ENCODE measurements at regions not wholly inside any gene's neighbourhood (a gene's known extent, or its start where the extent isn't known, plus 50 kb on each side); places are given as distances from the start of the nearest gene placed in this dataset.

GRCh38 chr12:4045786-4046494 is 172.7 kb upstream of the PARP11 start:
- in situ Hi-C loops (cut with HindIII; ENCODE audit: low pct_unique_long_range_greater_than_20kb, low sequenced_read_pairs): loop anchor here (25.0 kb wide), 1 partner anchor 159 kb away; no protein-coding TSS in a partner anchor
- no peak for DNase-seq (ENCODE audit: low read depth)

GRCh38 chr12:4044736-4045730 is 171.8 kb upstream of the PARP11 start:
- in situ Hi-C loops (cut with HindIII; ENCODE audit: low pct_unique_long_range_greater_than_20kb, low sequenced_read_pairs): loop anchor here (25.0 kb wide), 1 partner anchor 158 kb away; no protein-coding TSS in a partner anchor
- no peak for DNase-seq (ENCODE audit: low read depth)

GRCh38 chr12:4044101-4044500 is 170.9 kb upstream of the PARP11 start:
- in situ Hi-C loops (cut with HindIII; ENCODE audit: low pct_unique_long_range_greater_than_20kb, low sequenced_read_pairs): loop anchor here (25.0 kb wide), 1 partner anchor 157 kb away; no protein-coding TSS in a partner anchor
- no peak for DNase-seq (ENCODE audit: low read depth)

GRCh38 chr12:4041187-4041885 is 168.1 kb upstream of the PARP11 start:
- no peak for DNase-seq (ENCODE audit: low read depth)
- in situ Hi-C loops (cut with HindIII; ENCODE audit: low pct_unique_long_range_greater_than_20kb, low sequenced_read_pairs): loop anchor here (25.0 kb wide), 1 partner anchor 154 kb away; no protein-coding TSS in a partner anchor

GRCh38 chr12:4039931-4040330 is 166.7 kb upstream of the PARP11 start:
- DNase-seq (ENCODE audit: low read depth): no peak
- in situ Hi-C loops (cut with HindIII; ENCODE audit: low pct_unique_long_range_greater_than_20kb, low sequenced_read_pairs): loop anchor here (25.0 kb wide), 1 partner anchor 153 kb away; no protein-coding TSS in a partner anchor

GRCh38 chr12:4037747-4038312 is 164.6 kb upstream of the PARP11 start:
- in situ Hi-C loops (cut with HindIII; ENCODE audit: low pct_unique_long_range_greater_than_20kb, low sequenced_read_pairs): loop anchor here (25.0 kb wide), 1 partner anchor 151 kb away; no protein-coding TSS in a partner anchor
- DNase-seq (ENCODE audit: low read depth): peak; percentile 33

- DNase-seq (ENCODE audit: low read depth): no peak
- in situ Hi-C loops (cut with HindIII; ENCODE audit: low pct_unique_long_range_greater_than_20kb, low sequenced_read_pairs): loop anchor here (25.0 kb wide), 1 partner anchor 149 kb away; no protein-coding TSS in a partner anchor
These were observed 163.6 kb upstream of the PARP11 start for GRCh38 chr12:4036671-4037271.

GRCh38 chr12:4034921-4035320 is 161.7 kb upstream of the PARP11 start:
- in situ Hi-C loops (cut with HindIII; ENCODE audit: low pct_unique_long_range_greater_than_20kb, low sequenced_read_pairs): loop anchor here (25.0 kb wide), 1 partner anchor 148 kb away; no protein-coding TSS in a partner anchor
- DNase-seq (ENCODE audit: low read depth): no peak

- in situ Hi-C loops (cut with HindIII; ENCODE audit: low pct_unique_long_range_greater_than_20kb, low sequenced_read_pairs): loop anchor here (25.0 kb wide), 1 partner anchor 146 kb away; no protein-coding TSS in a partner anchor
- peak; percentile 61 for DNase-seq (ENCODE audit: low read depth)
These were observed 159.9 kb upstream of the PARP11 start for GRCh38 chr12:4032924-4033615.

- DNase-seq (ENCODE audit: low read depth): no peak
- in situ Hi-C loops (cut with HindIII; ENCODE audit: low pct_unique_long_range_greater_than_20kb, low sequenced_read_pairs): loop anchor here (25.0 kb wide), 1 partner anchor 144 kb away; no protein-coding TSS in a partner anchor
These were observed 158.6 kb upstream of the PARP11 start for GRCh38 chr12:4031703-4032291.

GRCh38 chr12:4030929-4031702 is 157.9 kb upstream of the PARP11 start:
- in situ Hi-C loops (cut with HindIII; ENCODE audit: low pct_unique_long_range_greater_than_20kb, low sequenced_read_pairs): loop anchor here (25.0 kb wide), 1 partner anchor 144 kb away; no protein-coding TSS in a partner anchor
- DNase-seq (ENCODE audit: low read depth): peak; percentile 97

- peak; percentile 30 for DNase-seq (ENCODE audit: low read depth)
These were observed 154.2 kb upstream of the PARP11 start for GRCh38 chr12:4027412-4027811.

GRCh38 chr12:4026517-4026916 is 153.3 kb upstream of the PARP11 start:
- in situ Hi-C loops (cut with HindIII; ENCODE audit: low pct_unique_long_range_greater_than_20kb, low sequenced_read_pairs): loop anchor here (25.0 kb wide), 1 partner anchor 139 kb away; no protein-coding TSS in a partner anchor
- no peak for DNase-seq (ENCODE audit: low read depth)

More at GRCh38 chr12:4027412-4027811, 154.2 kb upstream of the PARP11 start:
- in situ Hi-C loops (cut with HindIII; ENCODE audit: low pct_unique_long_range_greater_than_20kb, low sequenced_read_pairs): loop anchor here (25.0 kb wide), 1 partner anchor 140 kb away; no protein-coding TSS in a partner anchor

- in situ Hi-C loops (cut with HindIII; ENCODE audit: low pct_unique_long_range_greater_than_20kb, low sequenced_read_pairs): loop anchor here (25.0 kb wide), 1 partner anchor 139 kb away; no protein-coding TSS in a partner anchor
- DNase-seq (ENCODE audit: low read depth): no peak
These were observed 152.8 kb upstream of the PARP11 start for GRCh38 chr12:4026020-4026358.

- DNase-seq (ENCODE audit: low read depth): no peak
- in situ Hi-C loops (cut with HindIII; ENCODE audit: low pct_unique_long_range_greater_than_20kb, low sequenced_read_pairs): loop anchor here (25.0 kb wide), 1 partner anchor 138 kb away; no protein-coding TSS in a partner anchor
These were observed 152.2 kb upstream of the PARP11 start for GRCh38 chr12:4025181-4026019.
